GM18517 (cell line): ENCODE measurements at regions not wholly inside any gene's neighbourhood (a gene's known extent, or its start where the extent isn't known, plus 50 kb on each side); places are given as distances from the start of the nearest gene placed in this dataset.

Source experiments
- ATAC-seq: cut with Tn5 transposase; IDR thresholded peaks from one replicate; pipeline ENCODE4 v1.9.1; 2021; ENCODE audit warnings: mild to moderate bottlenecking, moderate library complexity; ENCODE audit not compliant: unreplicated experiment

DNA sequence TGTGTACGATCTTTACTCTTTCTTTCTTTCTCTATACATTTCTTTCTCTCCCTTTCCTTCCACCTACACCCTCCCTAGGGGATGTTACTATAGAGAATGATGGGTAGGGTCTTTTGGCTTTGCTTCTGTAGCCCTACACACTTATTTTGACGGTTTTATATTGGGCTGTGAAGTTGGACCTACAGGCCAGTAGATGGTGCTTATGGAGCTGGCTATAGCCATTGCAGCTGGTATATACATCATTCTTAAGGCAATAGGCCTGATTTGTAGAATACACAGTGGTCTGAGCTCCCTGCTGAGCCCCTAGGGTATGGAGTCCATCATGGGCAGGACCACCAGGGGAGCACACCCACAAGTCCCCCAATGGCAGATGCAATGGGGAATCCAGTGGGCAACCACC lies 1869.7 kb downstream of the STIM2 start:
- ATAC-seq: no peak

DNA sequence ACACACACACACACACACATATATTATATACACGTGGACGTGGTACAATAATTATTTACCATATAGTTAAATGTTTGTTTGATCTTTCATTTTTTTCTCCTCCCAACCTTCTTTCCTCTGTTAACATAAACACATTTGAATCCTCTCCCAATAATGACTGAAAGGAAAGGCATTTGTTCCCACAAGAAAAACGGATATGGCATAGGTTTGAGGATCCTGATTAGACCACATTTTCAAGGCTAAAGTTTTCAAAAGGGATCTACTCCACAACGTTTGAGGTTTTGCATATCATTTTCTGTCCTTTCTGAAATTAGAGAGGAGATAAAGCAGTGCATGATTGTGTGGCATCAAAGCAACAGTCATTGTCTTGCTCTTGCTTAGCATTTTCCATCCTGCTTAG lies 1883.4 kb downstream of the STIM2 start:
- no peak for ATAC-seq

- no peak for ATAC-seq
Observed at GRCh38 chr4:28754376-28754775, 1893.7 kb downstream of the STIM2 start.

GRCh38 chr4:28755081-28755480 lies 1894.4 kb downstream of the STIM2 start:
- no peak for ATAC-seq

DNA sequence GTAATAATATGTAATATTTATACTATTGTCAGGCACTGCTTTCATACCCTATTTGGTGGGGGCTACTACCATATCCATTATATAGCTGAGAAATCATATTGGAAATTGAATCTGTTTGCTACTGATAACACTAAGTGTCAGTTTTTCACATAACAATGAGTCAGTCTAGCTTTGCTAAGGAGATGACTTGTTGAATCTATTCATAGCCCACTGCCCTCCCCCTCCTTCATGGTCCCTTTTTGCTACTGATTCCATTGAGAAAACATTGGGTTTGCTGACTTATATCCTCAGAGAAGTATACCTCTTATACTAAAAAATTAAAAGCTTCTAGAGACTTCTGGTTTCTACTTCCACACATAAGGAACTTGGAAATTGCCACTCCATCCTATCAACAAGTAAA lies 1898.4 kb downstream of the STIM2 start:
- no peak for ATAC-seq

- ATAC-seq: no peak
Observed at GRCh38 chr4:28760003-28760402, 1899.4 kb downstream of the STIM2 start.

DNA sequence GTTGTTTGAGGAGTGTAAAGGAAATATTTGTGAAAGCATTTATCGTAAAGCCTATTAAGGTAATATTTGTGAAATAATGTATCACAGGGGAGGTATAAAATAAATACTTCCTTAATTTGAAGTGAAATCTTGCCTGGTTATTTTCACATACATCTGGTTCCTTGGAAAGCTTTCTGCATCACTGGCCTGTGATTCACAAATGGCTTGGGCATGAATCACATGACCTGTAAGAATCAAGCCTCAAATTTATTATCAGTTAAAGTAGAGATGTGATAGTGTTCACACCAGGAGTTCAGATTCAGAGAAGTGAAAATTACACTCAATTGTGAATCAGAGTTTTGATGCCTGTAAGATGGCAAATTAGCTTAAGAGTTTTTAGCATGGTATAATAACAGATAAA lies 1911.4 kb downstream of the STIM2 start:
- no peak for ATAC-seq

DNA sequence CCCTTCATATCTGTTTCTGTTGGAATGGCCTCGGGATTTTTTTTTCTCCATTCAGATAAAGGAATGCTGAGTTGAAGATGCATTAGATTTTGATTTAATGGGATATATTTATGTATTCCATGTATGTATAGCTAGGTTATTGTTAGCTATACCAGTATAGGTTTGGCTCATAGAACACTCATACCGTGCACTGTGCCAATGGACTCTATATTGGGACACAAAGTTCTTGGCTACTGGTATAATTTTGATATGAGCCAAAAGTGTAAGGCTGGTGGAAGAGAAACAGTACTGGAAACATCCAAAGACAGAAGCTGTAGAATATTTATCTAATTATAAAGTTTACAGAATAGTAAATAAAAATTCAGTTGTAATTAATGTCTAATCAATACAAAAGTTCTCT lies 1912.1 kb downstream of the STIM2 start:
- ATAC-seq: no peak

GRCh38 chr4:28774344-28774743 lies 1913.7 kb downstream of the STIM2 start:
- ATAC-seq: no peak

- no peak for ATAC-seq
Observed at GRCh38 chr4:28776004-28776403, 1915.4 kb downstream of the STIM2 start.

DNA sequence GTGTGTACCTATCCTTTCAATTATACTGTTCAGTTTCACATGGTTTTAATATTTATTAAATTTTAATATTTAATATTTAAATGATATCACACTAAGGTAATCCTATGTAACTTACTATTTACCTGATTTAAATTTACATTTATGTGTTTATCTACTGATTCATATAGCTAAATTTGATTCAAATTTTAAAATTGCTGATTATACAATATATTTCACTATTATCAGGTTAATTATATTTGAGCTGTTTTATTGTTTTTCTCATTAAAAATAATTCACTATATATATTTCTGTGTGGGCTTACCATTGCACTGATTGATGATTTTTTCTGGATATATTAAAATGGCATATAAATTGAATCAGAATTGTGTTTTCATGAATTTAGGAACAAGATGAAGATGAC lies 1923.5 kb downstream of the STIM2 start:
- no peak for ATAC-seq

DNA sequence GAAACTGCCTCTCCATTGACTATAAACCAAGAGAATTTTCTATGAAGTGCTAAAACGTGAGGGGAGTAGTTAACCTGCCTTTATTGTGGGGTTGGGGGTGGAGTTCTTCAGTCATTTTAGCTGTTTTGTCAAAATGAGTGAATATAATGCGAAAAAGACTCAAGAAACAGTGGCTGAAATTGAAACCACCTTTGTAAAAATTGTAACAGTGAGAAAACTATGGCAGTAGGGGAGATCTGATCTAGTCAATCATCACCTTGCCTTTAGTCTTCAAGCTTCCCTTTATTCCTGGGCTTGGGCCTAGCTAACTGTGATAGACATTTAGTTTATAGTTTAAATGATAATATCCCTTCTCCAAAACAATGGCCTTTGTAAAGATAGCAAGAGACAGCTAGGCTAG lies 1927.3 kb downstream of the STIM2 start:
- ATAC-seq: no peak

DNA sequence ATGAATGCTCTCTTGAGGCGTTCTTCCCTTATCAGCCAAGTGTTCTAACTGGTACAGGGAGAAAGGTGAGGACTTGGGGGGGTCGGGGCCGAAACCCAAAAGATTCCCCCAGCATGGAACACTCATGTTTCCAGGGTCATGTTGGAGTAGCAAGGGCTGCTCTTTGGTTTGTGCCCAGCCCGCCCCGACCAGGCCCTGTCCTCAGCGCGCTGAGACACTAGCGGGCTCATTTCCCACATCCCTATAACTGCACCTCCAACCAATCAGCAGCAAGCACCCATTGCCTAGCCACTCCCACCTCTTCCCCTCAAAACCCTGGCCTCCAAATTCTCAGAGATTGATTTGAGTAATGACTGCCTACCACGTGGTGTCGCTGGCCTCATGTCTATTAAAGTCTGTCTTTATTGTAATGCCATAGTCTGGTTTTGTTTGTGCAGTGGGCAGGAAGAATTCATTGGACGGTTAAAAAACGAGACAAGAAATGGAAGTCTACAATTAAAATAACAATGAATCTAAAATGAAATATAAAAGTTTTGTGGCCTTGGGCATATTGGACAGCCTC lies 1928.4 kb downstream of the STIM2 start:
- no peak for ATAC-seq

GRCh38 chr4:28792917-28793597 lies 1927.1 kb upstream of the PCDH7 start:
- no peak for ATAC-seq

DNA sequence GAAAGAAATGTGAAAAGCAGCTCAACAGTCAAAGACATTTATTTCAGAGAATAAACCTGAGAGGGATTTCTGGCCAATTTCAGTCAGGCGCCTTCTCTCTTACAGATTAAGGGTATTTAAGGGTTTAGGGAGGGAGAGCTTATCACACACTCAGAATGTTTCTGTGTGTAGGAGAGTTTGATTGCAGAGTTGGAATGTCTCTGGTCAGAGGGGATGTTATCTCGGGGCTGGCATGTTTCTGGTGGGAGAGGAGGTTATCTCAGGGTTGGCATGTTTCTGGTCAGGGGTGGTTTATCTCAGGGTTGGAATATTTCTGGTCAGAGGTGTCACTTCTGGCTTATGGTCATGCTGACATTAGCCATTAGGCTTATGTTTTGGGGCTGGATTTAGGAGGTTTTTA lies 1920.5 kb upstream of the PCDH7 start:
- no peak for ATAC-seq

DNA sequence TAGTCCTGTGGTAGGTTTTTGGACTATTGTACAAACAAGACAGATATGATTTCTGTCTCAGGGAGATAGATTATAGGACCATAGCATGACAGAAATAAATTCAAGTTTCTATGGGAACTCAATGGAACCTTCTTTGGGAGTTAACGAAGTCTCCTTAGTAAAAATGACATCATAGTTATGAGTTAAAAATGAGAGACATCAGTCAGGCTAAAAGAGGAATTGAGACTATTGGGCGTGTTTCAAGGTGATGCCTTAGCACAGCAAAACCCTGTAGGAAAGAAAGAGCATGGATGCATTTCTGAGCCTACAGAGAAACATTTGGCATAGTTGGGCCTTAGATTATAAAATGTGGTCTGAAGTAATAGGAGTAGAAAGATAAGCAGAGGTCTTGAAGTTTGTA lies 1909.1 kb upstream of the PCDH7 start:
- no peak for ATAC-seq

GRCh38 chr4:28822163-28822562 lies 1898.0 kb upstream of the PCDH7 start:
- ATAC-seq: no peak

DNA sequence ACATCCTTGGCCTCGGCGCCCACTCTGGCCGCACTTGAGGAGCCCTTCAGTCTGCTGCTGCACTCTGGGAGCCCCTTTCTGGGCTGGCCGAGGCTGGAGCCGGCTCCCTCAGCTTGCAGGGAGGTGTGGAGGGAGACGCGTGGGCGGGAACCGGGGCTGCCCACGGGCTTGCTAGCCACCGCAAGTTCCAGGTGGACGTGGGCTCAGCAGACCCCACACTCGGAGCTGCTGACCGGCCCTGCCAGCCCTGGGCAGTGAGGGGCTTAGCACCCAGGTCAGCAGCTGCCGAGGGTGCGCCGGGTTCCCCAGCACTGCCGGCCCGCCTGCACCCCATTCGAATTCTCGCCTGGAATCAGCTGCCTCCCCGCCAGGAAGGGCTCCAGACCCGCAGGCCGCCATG lies 1892.3 kb upstream of the PCDH7 start:
- ATAC-seq: no peak

GRCh38 chr4:28831867-28832266 lies 1888.3 kb upstream of the PCDH7 start:
- no peak for ATAC-seq

DNA sequence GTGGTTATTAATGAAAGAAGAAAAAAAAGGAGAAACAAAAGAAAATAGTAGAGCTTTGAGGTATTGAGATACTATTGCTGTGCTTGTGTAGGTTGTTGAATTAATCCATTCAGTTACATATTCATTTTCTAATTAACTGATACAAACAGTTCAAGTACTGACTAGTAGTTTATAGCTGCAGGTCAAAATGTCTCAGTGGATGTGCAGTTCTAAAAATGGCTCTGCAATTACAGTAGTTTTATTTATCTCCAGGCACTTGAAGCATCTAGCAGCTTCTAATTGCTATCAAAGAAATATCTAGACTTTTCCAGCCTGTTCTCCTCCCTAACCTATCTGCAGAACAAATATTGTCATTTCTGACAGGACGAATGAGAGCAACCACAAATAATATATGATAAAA lies 1887.7 kb upstream of the PCDH7 start:
- ATAC-seq: no peak

DNA sequence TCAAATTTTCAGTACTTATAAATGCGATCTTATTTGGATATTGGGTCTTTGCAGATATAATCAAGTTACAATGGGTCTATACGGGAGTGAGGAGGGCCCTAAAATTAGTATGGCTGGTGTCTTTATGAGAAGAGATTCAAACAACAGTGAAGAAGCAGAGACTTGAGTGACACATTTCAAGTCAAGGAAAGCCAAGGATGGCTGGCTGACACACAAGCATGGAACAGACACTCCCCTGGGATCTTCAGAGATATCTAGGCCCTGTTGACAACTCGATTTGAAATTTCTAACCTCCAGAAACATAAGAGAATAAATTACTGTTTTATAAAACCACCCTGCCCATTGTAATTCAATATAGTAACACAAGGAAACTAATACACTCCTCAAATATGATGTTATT lies 1886.0 kb upstream of the PCDH7 start:
- no peak for ATAC-seq

DNA sequence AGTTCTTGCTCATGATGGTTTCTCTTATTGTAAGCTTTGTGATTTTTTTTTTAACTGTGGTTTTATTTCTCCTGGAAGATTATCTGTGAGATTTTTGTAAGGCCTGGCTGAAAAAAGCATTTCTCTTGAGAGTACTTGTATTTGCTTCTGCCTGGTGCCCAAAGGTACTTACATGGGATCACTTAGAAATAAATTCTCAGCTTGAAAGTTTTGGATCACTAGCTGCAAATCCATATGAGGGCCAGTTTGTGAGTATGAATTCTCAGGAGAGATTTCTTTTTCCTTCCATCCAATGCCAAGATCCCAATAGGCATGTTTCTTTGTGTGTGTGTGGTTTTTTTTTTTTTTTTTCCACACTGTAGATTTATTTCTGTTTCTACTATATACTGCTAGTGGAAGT lies 1884.7 kb upstream of the PCDH7 start:
- ATAC-seq: no peak

- ATAC-seq: no peak
Observed at GRCh38 chr4:28842271-28842670, 1877.9 kb upstream of the PCDH7 start.
